GM13976 (cell line): ENCODE measurements at regions not wholly inside any gene's neighbourhood (a gene's known extent, or its start where the extent isn't known, plus 50 kb on each side); places are given as distances from the start of the nearest gene placed in this dataset.

ENCODE experiments used
- DNase-seq: peaks from one replicate; pipeline ENCODE4 v3.0.0; 2012; ENCODE audit warnings: low spot score
- CTCF ChIP-seq: IDR thresholded peaks from 2 replicates; pipeline ENCODE4 v1.5.1; 2012; ENCODE audit warnings: borderline replicate concordance, mild to moderate bottlenecking; ENCODE audit not compliant: insufficient read depth; ENCODE audit errors: extremely low read depth, missing control alignments, control extremely low read depth
- in situ Hi-C: fragments of 300-500 bp; cut with MboI; formaldehyde crosslinking; loops from one replicate; pipeline ENCODE4 v1.12.0; 2022; ENCODE audit warnings: low sequenced_read_pairs, mixed read lengths, inconsistent platforms; ENCODE audit not compliant: unreplicated experiment

- in situ Hi-C loops: loop anchor here (25.0 kb wide), 1 partner anchor 222 kb away; no protein-coding TSS in a partner anchor
- TF ChIP-seq CTCF: no peak
- no peak for DNase-seq
These were observed 63.6 kb upstream of the RAB18 start for GRCh38 chr10:27440478-27440877.

- no peak for DNase-seq
- TF ChIP-seq CTCF: no peak
- in situ Hi-C loops: loop anchor here (25.0 kb wide), 1 partner anchor 222 kb away; no protein-coding TSS in a partner anchor
These were observed 64.1 kb upstream of the RAB18 start for GRCh38 chr10:27440021-27440420.

GRCh38 chr10:27439101-27439500, 65.0 kb upstream of the RAB18 start:
- DNase-seq: no peak
- in situ Hi-C loops: loop anchor here (25.0 kb wide), 1 partner anchor 223 kb away; no protein-coding TSS in a partner anchor
- TF ChIP-seq CTCF: no peak

GRCh38 chr10:27437775-27438174, 66.3 kb upstream of the RAB18 start:
- DNase-seq: no peak
- no peak for TF ChIP-seq CTCF
- in situ Hi-C loops: loop anchor here (25.0 kb wide), 1 partner anchor 225 kb away; no protein-coding TSS in a partner anchor

- in situ Hi-C loops: loop anchor here (25.0 kb wide), 1 partner anchor 226 kb away; no protein-coding TSS in a partner anchor
- DNase-seq: no peak
- TF ChIP-seq CTCF: no peak
These were observed 67.4 kb upstream of the RAB18 start for GRCh38 chr10:27436710-27437109.

- no peak for TF ChIP-seq CTCF
These were observed 70.1 kb upstream of the RAB18 start for GRCh38 chr10:27433976-27434375.

GRCh38 chr10:27426948-27427467, 77.1 kb upstream of the RAB18 start:
- DNase-seq: no peak
- TF ChIP-seq CTCF: no peak
- in situ Hi-C loops: loop anchor here (25.0 kb wide), 1 partner anchor 235 kb away; no protein-coding TSS in a partner anchor

More at GRCh38 chr10:27433976-27434375, 70.1 kb upstream of the RAB18 start:
- in situ Hi-C loops: loop anchor here (25.0 kb wide), 1 partner anchor 228 kb away; no protein-coding TSS in a partner anchor
- DNase-seq: no peak
